ENCODE measurements at regions not wholly inside any gene's neighbourhood (a gene's known extent, or its start where the extent isn't known, plus 50 kb on each side); places are given as distances from the start of the nearest gene placed in this dataset.

DNA sequence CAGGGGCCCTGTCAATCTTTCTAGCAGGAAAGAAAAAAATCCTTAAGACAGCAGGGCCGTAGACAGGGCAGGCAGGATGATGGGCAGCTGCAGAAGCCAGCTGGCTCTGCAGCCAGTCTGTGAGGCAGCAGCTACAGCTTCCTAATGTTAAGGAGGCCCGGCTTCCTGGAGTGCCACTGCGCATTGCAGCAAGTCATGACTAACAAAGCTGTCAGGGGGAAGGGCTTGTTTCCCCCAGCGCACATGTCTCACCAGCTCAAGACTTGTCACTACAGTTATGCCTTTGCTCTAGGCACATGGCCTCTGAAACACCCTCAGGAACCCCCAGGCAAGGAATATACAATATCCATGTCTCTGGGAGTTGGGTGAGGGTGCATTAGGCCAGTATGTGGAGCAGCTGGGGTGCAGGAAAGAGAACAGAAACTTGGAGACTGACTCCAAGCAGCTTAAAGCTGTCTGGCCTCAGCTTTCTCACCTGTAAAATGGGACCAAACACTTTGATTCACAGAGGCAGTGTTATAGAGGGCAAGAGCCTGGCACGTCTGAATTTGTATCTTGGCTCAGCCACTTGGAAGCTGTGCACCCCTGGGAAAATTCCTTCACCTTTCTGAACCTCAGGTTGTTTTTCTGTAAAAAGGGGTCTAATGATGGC is 220.0 kb downstream of the HAPSTR1 start:
- peak; percentile 19 for DNase-seq (ENCODE audit: low read depth)
- H3K4me3 ChIP-seq (ENCODE audit: low read depth, low read length) = no peak overlapping the region
- TF ChIP-seq MAX (IDR thresholded peaks at IDR 0.05; ENCODE audit: low read depth, low read length) = peak; percentile 45
- no peak for TF ChIP-seq CTCF (IDR thresholded peaks at IDR 0.05; ENCODE audit: low read depth, low read length)
- TF ChIP-seq POLR2A (IDR thresholded peaks at IDR 0.05; ENCODE audit: extremely low read depth, insufficient read length) = no peak
- TF ChIP-seq MYC (IDR thresholded peaks at IDR 0.05; ENCODE audit: low read depth, low read length) = no peak

DNA sequence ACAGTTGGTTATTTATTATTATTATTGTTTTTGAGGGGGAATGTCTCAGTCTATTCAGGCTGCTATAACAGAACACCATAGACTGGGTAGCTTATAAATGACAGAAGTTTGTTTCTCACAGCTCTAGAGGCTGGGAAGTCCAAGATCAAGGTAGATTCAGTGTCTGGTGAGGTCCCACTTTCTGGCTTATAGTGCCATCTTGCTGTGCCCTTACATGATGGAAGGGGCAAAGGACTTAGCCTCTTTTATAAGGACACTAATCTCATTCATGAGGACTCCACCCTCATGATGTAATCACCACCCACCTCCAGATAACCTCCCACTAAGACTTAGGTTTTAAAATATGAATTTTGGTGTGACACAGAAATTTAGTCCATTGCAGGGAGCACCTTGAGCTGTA is 224.6 kb downstream of the HAPSTR1 start:
- H3K4me3 ChIP-seq (ENCODE audit: low read depth, low read length) = no peak overlapping the region
- TF ChIP-seq POLR2A (IDR thresholded peaks at IDR 0.05; ENCODE audit: extremely low read depth, insufficient read length) = no peak
- TF ChIP-seq CTCF (IDR thresholded peaks at IDR 0.05; ENCODE audit: low read depth, low read length) = no peak
- TF ChIP-seq MAX (IDR thresholded peaks at IDR 0.05; ENCODE audit: low read depth, low read length) = no peak
- no peak for TF ChIP-seq MYC (IDR thresholded peaks at IDR 0.05; ENCODE audit: low read depth, low read length)
- DNase-seq (ENCODE audit: low read depth) = no peak

DNA sequence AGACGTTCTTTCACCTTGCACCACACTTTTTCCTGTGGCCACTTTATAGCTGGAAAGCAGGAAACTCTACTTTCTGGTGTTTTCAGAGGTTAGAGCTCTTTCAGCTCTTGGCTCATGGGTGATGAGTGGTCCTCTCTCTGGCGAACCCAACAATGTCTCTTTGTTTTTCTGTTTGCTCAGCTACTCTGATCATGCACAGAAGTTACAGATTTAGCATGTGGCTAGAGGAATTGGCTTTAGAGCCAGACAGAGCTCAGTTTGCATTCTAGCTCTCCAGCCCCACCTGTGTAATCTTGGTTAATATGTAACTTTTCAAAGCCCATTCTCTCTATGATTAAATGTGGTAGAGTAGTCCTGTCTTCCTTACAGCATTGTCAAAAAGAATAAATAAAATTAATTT is 225.2 kb downstream of the HAPSTR1 start:
- H3K4me3 ChIP-seq (ENCODE audit: low read depth, low read length) = no peak overlapping the region
- TF ChIP-seq CTCF (IDR thresholded peaks at IDR 0.05; ENCODE audit: low read depth, low read length) (no peak), MYC (IDR thresholded peaks at IDR 0.05; ENCODE audit: low read depth, low read length) (no peak), MAX (IDR thresholded peaks at IDR 0.05; ENCODE audit: low read depth, low read length) (no peak), POLR2A (IDR thresholded peaks at IDR 0.05; ENCODE audit: extremely low read depth, insufficient read length) (no peak)
- DNase-seq (ENCODE audit: low read depth) = no peak

GRCh38 chr16:9318764-9319163 is 227.3 kb downstream of the HAPSTR1 start:
- TF ChIP-seq CTCF (IDR thresholded peaks at IDR 0.05; ENCODE audit: low read depth, low read length) (no peak), MAX (IDR thresholded peaks at IDR 0.05; ENCODE audit: low read depth, low read length) (no peak), MYC (IDR thresholded peaks at IDR 0.05; ENCODE audit: low read depth, low read length) (no peak), POLR2A (IDR thresholded peaks at IDR 0.05; ENCODE audit: extremely low read depth, insufficient read length) (no peak)
- DNase-seq (ENCODE audit: low read depth) = peak; percentile 12
- no peak overlapping the region for H3K4me3 ChIP-seq (ENCODE audit: low read depth, low read length)

DNA sequence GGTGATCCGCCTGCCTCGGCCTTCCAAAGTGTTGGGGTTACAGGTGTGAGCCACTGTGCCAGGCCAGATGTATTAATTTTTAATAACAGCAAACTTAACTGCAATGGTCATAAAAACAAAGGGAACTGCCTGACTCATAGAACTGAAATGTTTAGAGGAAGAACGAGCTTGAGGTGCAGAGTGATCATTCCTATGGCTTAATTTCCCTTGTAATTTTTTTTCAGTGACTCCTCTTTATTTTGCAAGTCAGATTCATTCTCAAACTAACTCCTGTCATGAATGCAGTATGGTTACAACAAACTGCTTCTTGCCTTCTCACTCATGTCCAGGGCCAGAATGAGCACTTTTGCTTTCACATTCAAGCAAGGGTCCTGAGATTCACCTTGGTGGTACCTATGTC is 231.3 kb downstream of the HAPSTR1 start:
- no peak for DNase-seq (ENCODE audit: low read depth)
- TF ChIP-seq CTCF (IDR thresholded peaks at IDR 0.05; ENCODE audit: low read depth, low read length) (no peak), POLR2A (IDR thresholded peaks at IDR 0.05; ENCODE audit: extremely low read depth, insufficient read length) (no peak), MYC (IDR thresholded peaks at IDR 0.05; ENCODE audit: low read depth, low read length) (no peak), MAX (IDR thresholded peaks at IDR 0.05; ENCODE audit: low read depth, low read length) (no peak)
- H3K4me3 ChIP-seq (ENCODE audit: low read depth, low read length) = no peak overlapping the region

Data from NB4 (cell line).